Calu3 (cell line): ENCODE measurements at regions not wholly inside any gene's neighbourhood (a gene's known extent, or its start where the extent isn't known, plus 50 kb on each side); places are given as distances from the start of the nearest gene placed in this dataset.

Experiments
- BruUV-seq: library from RNA; stranded (reverse); fragments of 400-500 nt; replicated peaks from 2 replicates; lab custom pipeline; 2021; lab: Mats Ljungman, UMichigan
- CTCF ChIA-PET: fragments of 300-600 bp; sonication (Branson Sonifier 250); formaldehyde crosslinking; loops from one replicate; lab custom pipeline; 2022; ENCODE audit warnings: antibody characterized with exemption; lab: Charles Lee
- DNase-seq: peaks from one replicate; pipeline ENCODE4 v3.0.0; 2022
- H3K27ac Mint-ChIP-seq: one replicate; pipeline ENCODE4 v1.8.0; 2022; ENCODE audit warnings: mixed read lengths; ENCODE audit not compliant: unreplicated experiment
- H3K27me3 Mint-ChIP-seq: one replicate; pipeline ENCODE4 v1.8.0; 2022; ENCODE audit warnings: mixed read lengths; ENCODE audit not compliant: unreplicated experiment
- H3K36me3 Mint-ChIP-seq: one replicate; pipeline ENCODE4 v1.8.0; 2022; ENCODE audit warnings: mild to moderate bottlenecking, moderate library complexity, mixed read lengths; ENCODE audit not compliant: insufficient read depth, unreplicated experiment
- H3K4me1 Mint-ChIP-seq: one replicate; pipeline ENCODE4 v1.8.0; 2022; ENCODE audit warnings: mild to moderate bottlenecking, low read depth, mixed read lengths; ENCODE audit not compliant: unreplicated experiment
- H3K4me3 Mint-ChIP-seq: one replicate; pipeline ENCODE4 v1.8.0; 2022; ENCODE audit warnings: mild to moderate bottlenecking, low read depth, moderate library complexity, mixed read lengths; ENCODE audit not compliant: unreplicated experiment
- H3K9me3 Mint-ChIP-seq: one replicate; pipeline ENCODE4 v1.8.0; 2022; ENCODE audit warnings: low read depth, mixed read lengths; ENCODE audit not compliant: unreplicated experiment
- intact Hi-C: fragments of 100-400 bp; cut with micrococcal nuclease; formaldehyde crosslinking; loops from one replicate; pipeline ENCODE4 v1.10.0; 2022; ENCODE audit not compliant: unreplicated experiment
- TF ChIP-seq, protein P1 (sequence below): fragments of 200-600 bp; IDR thresholded peaks from one replicate; pipeline ENCODE4 v1.8.0; 2022; ENCODE audit warnings: antibody characterized with exemption; ENCODE audit not compliant: unreplicated experiment

DNA sequence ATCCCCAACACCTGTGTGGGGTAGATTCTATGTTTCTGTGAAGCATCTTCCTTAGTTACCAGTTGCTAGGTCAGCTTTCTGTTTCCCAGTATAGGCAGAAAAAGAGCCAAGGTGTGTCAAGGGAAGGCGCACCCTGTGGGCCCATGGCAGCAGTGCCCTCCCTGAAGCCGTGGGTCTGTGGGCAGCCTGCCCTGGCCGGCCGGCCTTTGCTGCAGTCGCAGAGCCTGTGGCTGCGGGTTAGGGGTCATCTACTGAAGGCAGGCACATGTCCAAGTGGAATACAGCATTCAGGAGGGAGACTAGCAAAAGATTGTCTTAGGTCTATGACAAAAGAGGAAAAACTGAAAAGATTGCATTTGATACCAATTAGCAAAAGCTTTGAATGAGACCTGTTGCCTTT lies 214.0 kb downstream of the IRS2 start:
- H3K4me3 Mint-ChIP-seq = no peak overlapping the region
- H3K27ac Mint-ChIP-seq = no peak overlapping the region
- CTCF ChIA-PET = no interaction called here
- no peaks in the 10 kb centered on the region for H3K36me3 Mint-ChIP-seq
- H3K9me3 Mint-ChIP-seq = no peaks in the 10 kb centered on the region
- BruUV-seq = no TSS peak
- peaks cover 7% of the 10 kb centered on the region for H3K4me1 Mint-ChIP-seq
- H3K27me3 Mint-ChIP-seq = no peaks in the 10 kb centered on the region
- TF ChIP-seq, protein P1, sequence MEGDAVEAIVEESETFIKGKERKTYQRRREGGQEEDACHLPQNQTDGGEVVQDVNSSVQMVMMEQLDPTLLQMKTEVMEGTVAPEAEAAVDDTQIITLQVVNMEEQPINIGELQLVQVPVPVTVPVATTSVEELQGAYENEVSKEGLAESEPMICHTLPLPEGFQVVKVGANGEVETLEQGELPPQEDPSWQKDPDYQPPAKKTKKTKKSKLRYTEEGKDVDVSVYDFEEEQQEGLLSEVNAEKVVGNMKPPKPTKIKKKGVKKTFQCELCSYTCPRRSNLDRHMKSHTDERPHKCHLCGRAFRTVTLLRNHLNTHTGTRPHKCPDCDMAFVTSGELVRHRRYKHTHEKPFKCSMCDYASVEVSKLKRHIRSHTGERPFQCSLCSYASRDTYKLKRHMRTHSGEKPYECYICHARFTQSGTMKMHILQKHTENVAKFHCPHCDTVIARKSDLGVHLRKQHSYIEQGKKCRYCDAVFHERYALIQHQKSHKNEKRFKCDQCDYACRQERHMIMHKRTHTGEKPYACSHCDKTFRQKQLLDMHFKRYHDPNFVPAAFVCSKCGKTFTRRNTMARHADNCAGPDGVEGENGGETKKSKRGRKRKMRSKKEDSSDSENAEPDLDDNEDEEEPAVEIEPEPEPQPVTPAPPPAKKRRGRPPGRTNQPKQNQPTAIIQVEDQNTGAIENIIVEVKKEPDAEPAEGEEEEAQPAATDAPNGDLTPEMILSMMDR = no peak
- intact Hi-C loops = no loop called here
- DNase-seq = no peak

DNA sequence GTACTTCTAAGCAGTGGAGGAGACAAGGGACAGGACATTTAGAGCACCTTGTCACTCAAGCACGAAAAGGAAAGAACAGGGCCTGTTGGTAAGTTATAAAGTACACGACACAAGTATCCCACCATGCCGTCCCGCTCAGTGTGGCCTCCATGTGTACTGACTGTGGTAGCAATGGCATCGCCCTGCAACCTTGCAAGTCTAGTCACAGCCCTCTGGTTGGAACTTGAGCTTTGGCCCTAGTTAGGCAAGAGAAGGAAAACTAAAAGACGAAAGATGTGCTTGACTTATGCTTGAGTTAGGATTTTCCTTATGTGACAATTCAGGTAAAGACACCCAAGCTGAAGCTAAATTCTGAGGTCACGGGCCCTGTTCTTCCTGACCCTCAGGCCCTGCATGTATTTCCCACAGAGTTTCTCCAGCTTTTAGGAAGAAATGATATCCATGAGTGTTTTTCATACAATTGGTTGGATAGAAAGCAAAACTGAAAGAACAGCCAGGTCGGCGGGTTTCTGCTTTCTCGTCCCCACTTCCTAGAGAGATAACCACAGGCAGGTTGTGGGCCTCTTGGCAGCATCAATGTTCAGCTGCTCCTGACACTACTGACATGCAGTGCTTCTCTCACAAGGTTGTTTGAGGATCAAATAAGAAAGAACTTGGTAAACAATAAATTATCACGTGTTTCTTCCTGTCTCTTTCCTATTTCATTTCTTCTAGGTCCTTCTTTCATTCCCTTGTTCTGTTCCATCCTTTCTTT lies 216.2 kb downstream of the IRS2 start:
- H3K27me3 Mint-ChIP-seq = no peaks in the 10 kb centered on the region
- TF ChIP-seq, protein P1 = no peak
- no peak for DNase-seq
- H3K36me3 Mint-ChIP-seq = no peaks in the 10 kb centered on the region
- intact Hi-C loops = no loop called here
- no peak overlapping the region for H3K4me3 Mint-ChIP-seq
- no peaks in the 10 kb centered on the region for H3K4me1 Mint-ChIP-seq
- BruUV-seq = no TSS peak
- no peaks in the 10 kb centered on the region for H3K9me3 Mint-ChIP-seq
- no peak overlapping the region for H3K27ac Mint-ChIP-seq
- CTCF ChIA-PET = no interaction called here

DNA sequence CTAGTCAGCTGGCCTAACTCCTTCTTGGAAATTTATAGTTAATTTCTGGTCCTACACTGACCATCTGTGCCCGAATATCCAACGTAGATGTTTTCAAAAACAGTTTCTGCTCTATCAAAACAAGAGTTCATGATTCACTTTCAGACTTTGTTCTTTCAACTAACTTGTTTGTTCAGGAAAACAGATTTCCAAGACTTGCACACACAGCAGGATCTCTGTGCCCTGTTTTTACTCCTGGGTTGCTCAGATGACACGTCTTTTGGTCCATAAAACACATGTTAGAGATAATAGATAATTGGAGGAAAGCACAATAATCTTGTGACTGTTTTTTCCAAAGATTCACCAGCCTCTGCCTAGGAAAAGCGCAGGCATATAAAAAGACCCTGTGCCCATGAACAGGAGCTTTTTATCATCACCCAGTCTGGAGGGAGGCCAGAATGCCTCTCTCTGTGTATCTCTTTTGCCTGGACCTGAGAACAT lies 218.0 kb downstream of the IRS2 start:
- intact Hi-C loops = no loop called here
- no peak for DNase-seq
- no TSS peak for BruUV-seq
- no peak overlapping the region for H3K4me3 Mint-ChIP-seq
- no peaks in the 10 kb centered on the region for H3K9me3 Mint-ChIP-seq
- no peak overlapping the region for H3K27ac Mint-ChIP-seq
- H3K4me1 Mint-ChIP-seq = no peaks in the 10 kb centered on the region
- CTCF ChIA-PET = no interaction called here
- no peaks in the 10 kb centered on the region for H3K27me3 Mint-ChIP-seq
- TF ChIP-seq, protein P1 = no peak
- H3K36me3 Mint-ChIP-seq = no peaks in the 10 kb centered on the region

DNA sequence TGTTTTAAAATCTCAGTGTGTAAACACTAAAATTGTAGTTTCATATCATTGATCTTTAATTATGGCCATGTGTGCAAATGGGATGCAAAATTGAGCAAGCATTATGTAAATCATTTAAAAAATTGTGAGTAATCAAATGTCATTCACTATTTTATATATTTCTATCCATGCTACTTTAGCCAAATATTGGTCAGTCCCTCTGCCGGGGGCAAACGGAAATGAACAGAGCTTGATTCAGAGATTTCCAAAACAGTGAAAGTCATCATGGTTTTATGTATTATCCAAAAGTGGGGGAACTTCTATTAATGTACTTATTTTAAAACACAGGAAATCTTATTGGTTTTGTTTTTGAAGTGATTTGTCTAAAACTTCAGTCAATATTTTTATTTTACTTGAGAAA lies 219.1 kb downstream of the IRS2 start:
- TF ChIP-seq, protein P1 = no peak
- CTCF ChIA-PET = no interaction called here
- intact Hi-C loops = no loop called here
- no peaks in the 10 kb centered on the region for H3K4me1 Mint-ChIP-seq
- H3K27me3 Mint-ChIP-seq = no peaks in the 10 kb centered on the region
- no peak overlapping the region for H3K27ac Mint-ChIP-seq
- H3K9me3 Mint-ChIP-seq = no peaks in the 10 kb centered on the region
- no peaks in the 10 kb centered on the region for H3K36me3 Mint-ChIP-seq
- DNase-seq = no peak
- no peak overlapping the region for H3K4me3 Mint-ChIP-seq
- BruUV-seq = no TSS peak
